Neural cell (in vitro differentiated cells): ENCODE measurements at regions not wholly inside any gene's neighbourhood (a gene's known extent, or its start where the extent isn't known, plus 50 kb on each side); places are given as distances from the start of the nearest gene placed in this dataset.

ENCODE experiments used
- H2AFZ ChIP-seq: fragments of 200-600, 300-800 bp; sonication (generic), shearing (Covaris generic); 2 replicates; pipeline ENCODE4 v1.6.0; 2014; ENCODE audit warnings: low read depth, mild to moderate bottlenecking, antibody characterized with exemption, low read length, moderate library complexity
- H3F3A ChIP-seq: fragments of 200-600 bp; shearing (Covaris generic); 2 replicates; pipeline ENCODE4 v1.6.1; 2016; ENCODE audit warnings: mild to moderate bottlenecking, moderate library complexity, mixed read lengths, antibody characterized with exemption, low read length; ENCODE audit not compliant: insufficient read depth, poor library complexity, severe bottlenecking
- H3K27ac ChIP-seq: fragments of 200-600, 300-800 bp; sonication (generic), shearing (Covaris generic); 2 replicates; pipeline ENCODE4 v1.5.1; 2014; ENCODE audit warnings: mild to moderate bottlenecking, low read length, moderate library complexity
- H3K27me3 ChIP-seq: fragments of 300-800, 200-600 bp; sonication (generic), shearing (Covaris generic); 2 replicates; pipeline ENCODE4 v1.6.0; 2014; ENCODE audit warnings: mild to moderate bottlenecking, low read depth, low read length, moderate library complexity; ENCODE audit not compliant: insufficient read depth
- H3K36me3 ChIP-seq: fragments of 300-800, 200-600 bp; sonication (generic), shearing (Covaris generic); 2 replicates; pipeline ENCODE4 v1.5.1; 2014; ENCODE audit warnings: mild to moderate bottlenecking, antibody characterized with exemption, low read length, moderate library complexity; ENCODE audit not compliant: insufficient read depth
- H3K4me2 ChIP-seq: fragments of 300-800, 200-600 bp; sonication (generic), shearing (Covaris generic); 2 replicates; pipeline ENCODE4 v1.6.0; 2014; ENCODE audit warnings: mild to moderate bottlenecking, low read length
- H3K4me3 ChIP-seq: fragments of 300-800, 200-600 bp; sonication (generic), shearing (Covaris generic); 2 replicates; pipeline ENCODE4 v1.5.1; 2014; ENCODE audit warnings: mild to moderate bottlenecking, low read length, moderate library complexity
- H3K79me2 ChIP-seq: fragments of 200-600 bp; shearing (Covaris generic); replicated peaks from 2 replicates; pipeline ENCODE4 v1.6.0; 2014; ENCODE audit warnings: mild to moderate bottlenecking, low read length, moderate library complexity; ENCODE audit not compliant: insufficient read depth
- H3K9ac ChIP-seq: fragments of 300-800, 200-600 bp; sonication (generic), shearing (Covaris generic); 2 replicates; pipeline ENCODE4 v1.6.1; 2016; ENCODE audit warnings: mild to moderate bottlenecking, low read length, mixed read lengths
- H3K9me2 ChIP-seq: fragments of 200-600 bp; shearing (Covaris generic); 2 replicates; pipeline ENCODE4 v1.6.1; 2016; ENCODE audit warnings: mild to moderate bottlenecking, low read length, mixed read lengths; ENCODE audit not compliant: insufficient read depth
- H3K9me3 ChIP-seq: fragments of 200-600, 300-800 bp; sonication (generic), shearing (Covaris generic); 2 replicates; pipeline ENCODE4 v1.6.1; 2016; ENCODE audit warnings: mild to moderate bottlenecking, mixed run types, low read length, moderate library complexity, mixed read lengths
- H4K20me1 ChIP-seq: fragments of 200-600 bp; shearing (Covaris generic); 2 replicates; pipeline ENCODE4 v1.6.1; 2016; ENCODE audit warnings: mild to moderate bottlenecking, mixed run types; ENCODE audit not compliant: insufficient read depth
- EP300 ChIP-seq: fragments of 450-650 bp; conservative IDR thresholded peaks from 2 replicates; pipeline ENCODE4 v1.6.1; 2014; ENCODE audit warnings: antibody characterized with exemption, mild to moderate bottlenecking, moderate library complexity; ENCODE audit not compliant: poor library complexity, severe bottlenecking
- EZH2 ChIP-seq: fragments of 200-600, 300-800 bp; shearing (Covaris generic), sonication (generic); IDR thresholded peaks from 2 replicates; pipeline ENCODE4 v1.6.1; 2014; ENCODE audit warnings: antibody characterized with exemption, low read length, borderline replicate concordance, mild to moderate bottlenecking; ENCODE audit not compliant: insufficient read depth, poor library complexity, severe bottlenecking
- MXI1 ChIP-seq: fragments of 450-650 bp; conservative IDR thresholded peaks from 2 replicates; pipeline ENCODE4 v1.6.1; 2014; ENCODE audit warnings: antibody characterized with exemption, mild to moderate bottlenecking; ENCODE audit not compliant: poor library complexity, severe bottlenecking
- POLR2AphosphoS5 ChIP-seq: IDR thresholded peaks from 2 replicates; pipeline ENCODE4 v1.6.1; 2012
- RAD21 ChIP-seq: fragments of 450-650 bp; conservative IDR thresholded peaks from 2 replicates; pipeline ENCODE4 v1.6.1; 2014; ENCODE audit warnings: antibody characterized with exemption, mild to moderate bottlenecking, moderate library complexity
- REST ChIP-seq: IDR thresholded peaks from 2 replicates; pipeline ENCODE4 v1.6.1; 2012; ENCODE audit warnings: borderline replicate concordance
- SMC3 ChIP-seq: fragments of 450-650 bp; conservative IDR thresholded peaks from 2 replicates; pipeline ENCODE4 v1.6.1; 2014; ENCODE audit warnings: antibody characterized with exemption, mild to moderate bottlenecking, moderate library complexity; ENCODE audit not compliant: poor library complexity
- TAF1 ChIP-seq: IDR thresholded peaks from 2 replicates; pipeline ENCODE4 v1.6.1; 2012; ENCODE audit warnings: low read depth
- TF ChIP-seq, protein P1 (sequence below): fragments of 450-650 bp; IDR thresholded peaks from 2 replicates; pipeline ENCODE4 v1.5.1; 2014; ENCODE audit warnings: antibody characterized with exemption, mild to moderate bottlenecking, moderate library complexity; ENCODE audit not compliant: poor library complexity, severe bottlenecking

- Histone ChIP-seq H3K27me3 (no peaks in the 10 kb centered on the region), H4K20me1 (no peaks in the 10 kb centered on the region), H3K9me3 (no peaks in the 10 kb centered on the region), H3K9ac (no peak overlapping the region), H3K4me3 (no peak overlapping the region), H2AFZ (no peak overlapping the region), H3K27ac (no peak overlapping the region), H3K79me2 (no peaks in the 10 kb centered on the region), H3F3A (no peaks in the 10 kb centered on the region), H3K36me3 (no peaks in the 10 kb centered on the region), H3K4me2 (no peak overlapping the region), H3K9me2 (no peaks in the 10 kb centered on the region)
- TF ChIP-seq RAD21 (no peak), TAF1 (no peak), MXI1 (no peak)
These were observed 163.0 kb downstream of the EFNB1 start for GRCh38 chrX:68991691-68992345.

DNA sequence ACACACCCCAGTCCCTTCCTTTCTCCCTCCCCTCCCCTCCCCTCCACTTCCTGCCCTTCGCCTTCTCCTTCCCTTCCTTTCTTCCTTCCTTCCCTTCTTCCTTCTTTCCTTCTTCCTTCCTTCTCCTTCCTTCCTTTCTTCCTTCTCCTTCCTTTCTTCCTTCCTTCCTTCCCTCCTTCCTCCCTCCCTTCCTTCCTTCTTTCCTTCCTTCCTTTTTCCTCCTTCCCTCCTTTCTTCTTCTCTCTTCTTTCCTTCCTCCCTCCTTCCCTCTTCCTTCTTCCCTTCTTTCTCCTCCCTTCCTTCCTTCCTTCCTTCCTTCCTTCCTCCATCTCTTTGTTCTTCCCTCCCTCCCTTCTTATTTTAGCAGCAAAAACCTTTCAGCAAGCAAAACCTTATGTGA is 162.1 kb downstream of the EFNB1 start:
- Histone ChIP-seq H3K79me2 (no peaks in the 10 kb centered on the region), H3K9ac (no peak overlapping the region), H3K27ac (no peak overlapping the region), H3K9me2 (no peaks in the 10 kb centered on the region), H3F3A (no peaks in the 10 kb centered on the region), H2AFZ (no peak overlapping the region), H3K4me2 (no peak overlapping the region), H3K9me3 (no peaks in the 10 kb centered on the region), H3K36me3 (no peaks in the 10 kb centered on the region), H3K27me3 (no peaks in the 10 kb centered on the region), H3K4me3 (no peak overlapping the region), H4K20me1 (no peaks in the 10 kb centered on the region)
- TF ChIP-seq, protein P1, sequence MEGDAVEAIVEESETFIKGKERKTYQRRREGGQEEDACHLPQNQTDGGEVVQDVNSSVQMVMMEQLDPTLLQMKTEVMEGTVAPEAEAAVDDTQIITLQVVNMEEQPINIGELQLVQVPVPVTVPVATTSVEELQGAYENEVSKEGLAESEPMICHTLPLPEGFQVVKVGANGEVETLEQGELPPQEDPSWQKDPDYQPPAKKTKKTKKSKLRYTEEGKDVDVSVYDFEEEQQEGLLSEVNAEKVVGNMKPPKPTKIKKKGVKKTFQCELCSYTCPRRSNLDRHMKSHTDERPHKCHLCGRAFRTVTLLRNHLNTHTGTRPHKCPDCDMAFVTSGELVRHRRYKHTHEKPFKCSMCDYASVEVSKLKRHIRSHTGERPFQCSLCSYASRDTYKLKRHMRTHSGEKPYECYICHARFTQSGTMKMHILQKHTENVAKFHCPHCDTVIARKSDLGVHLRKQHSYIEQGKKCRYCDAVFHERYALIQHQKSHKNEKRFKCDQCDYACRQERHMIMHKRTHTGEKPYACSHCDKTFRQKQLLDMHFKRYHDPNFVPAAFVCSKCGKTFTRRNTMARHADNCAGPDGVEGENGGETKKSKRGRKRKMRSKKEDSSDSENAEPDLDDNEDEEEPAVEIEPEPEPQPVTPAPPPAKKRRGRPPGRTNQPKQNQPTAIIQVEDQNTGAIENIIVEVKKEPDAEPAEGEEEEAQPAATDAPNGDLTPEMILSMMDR, result no peak
- no peak for TF ChIP-seq SMC3
- no peak for TF ChIP-seq MXI1
- TF ChIP-seq POLR2AphosphoS5, result no peak
- TF ChIP-seq TAF1, result no peak
- no peak for TF ChIP-seq RAD21
- TF ChIP-seq EZH2, result no peak
- no peak for TF ChIP-seq EP300
- no peak for TF ChIP-seq REST
